Astrocyte (in vitro differentiated cells and primary cell): ENCODE measurements at regions not wholly inside any gene's neighbourhood (a gene's known extent, or its start where the extent isn't known, plus 50 kb on each side); places are given as distances from the start of the nearest gene placed in this dataset.

ENCODE experiments used
- CTCF ChIP-seq: IDR thresholded peaks from 2 replicates; pipeline ENCODE4 v1.5.1; 2011; ENCODE audit warnings: low read depth, mild to moderate bottlenecking, inconsistent platforms, low read length, moderate library complexity; ENCODE audit not compliant: insufficient read depth
- EZH2 ChIP-seq: IDR thresholded peaks from 2 replicates; pipeline ENCODE4 v1.6.1; 2012; ENCODE audit warnings: mild to moderate bottlenecking, low read length, inconsistent platforms; ENCODE audit not compliant: insufficient read depth

- TF ChIP-seq CTCF (no peak), EZH2 (no peak)
These were observed 80.3 kb downstream of the BUD13 start for GRCh38 chr11:116692318-116693101.
